ENCODE measurements at regions not wholly inside any gene's neighbourhood (a gene's known extent, or its start where the extent isn't known, plus 50 kb on each side); places are given as distances from the start of the nearest gene placed in this dataset.
"Not testable (repeated sequence)": the region's sequence is repeated elsewhere in the genome, so short reads cannot be mapped to it uniquely, and the experiment has no call there.

- H3K9me3 ChIP-seq; H3K4me1 ChIP-seq; DNase-seq; H3K27me3 ChIP-seq; intact Hi-C loops (cut with DNase I; ENCODE audit: low total_unique reads); in situ Hi-C loops (cut with MboI; ENCODE audit: low pct_ligation_motif_present in 1 of 4, low pct_unique_long_range_greater_than_20kb in 1 of 4, low sequenced_read_pairs in 3 of 4); H3K4me3 ChIP-seq; H3K27ac ChIP-seq; H3K36me3 ChIP-seq: not testable (repeated sequence)
Measured at GRCh38 chr9:97145680-97146079, 106.7 kb upstream of the CTSV start.

GRCh38 chr9:97140566-97140965, 101.6 kb upstream of the CTSV start:
- no peak overlapping the region for H3K4me3 ChIP-seq
- intact Hi-C loops (cut with DNase I; ENCODE audit: low total_unique reads): no loop called here
- TF ChIP-seq, protein P1, sequence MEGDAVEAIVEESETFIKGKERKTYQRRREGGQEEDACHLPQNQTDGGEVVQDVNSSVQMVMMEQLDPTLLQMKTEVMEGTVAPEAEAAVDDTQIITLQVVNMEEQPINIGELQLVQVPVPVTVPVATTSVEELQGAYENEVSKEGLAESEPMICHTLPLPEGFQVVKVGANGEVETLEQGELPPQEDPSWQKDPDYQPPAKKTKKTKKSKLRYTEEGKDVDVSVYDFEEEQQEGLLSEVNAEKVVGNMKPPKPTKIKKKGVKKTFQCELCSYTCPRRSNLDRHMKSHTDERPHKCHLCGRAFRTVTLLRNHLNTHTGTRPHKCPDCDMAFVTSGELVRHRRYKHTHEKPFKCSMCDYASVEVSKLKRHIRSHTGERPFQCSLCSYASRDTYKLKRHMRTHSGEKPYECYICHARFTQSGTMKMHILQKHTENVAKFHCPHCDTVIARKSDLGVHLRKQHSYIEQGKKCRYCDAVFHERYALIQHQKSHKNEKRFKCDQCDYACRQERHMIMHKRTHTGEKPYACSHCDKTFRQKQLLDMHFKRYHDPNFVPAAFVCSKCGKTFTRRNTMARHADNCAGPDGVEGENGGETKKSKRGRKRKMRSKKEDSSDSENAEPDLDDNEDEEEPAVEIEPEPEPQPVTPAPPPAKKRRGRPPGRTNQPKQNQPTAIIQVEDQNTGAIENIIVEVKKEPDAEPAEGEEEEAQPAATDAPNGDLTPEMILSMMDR (IDR thresholded peaks at IDR 0.05): no peak
- TF ChIP-seq POLR2AphosphoS5 (IDR thresholded peaks at IDR 0.05) (no peak), EP300 (IDR thresholded peaks at IDR 0.05; ENCODE audit: low read depth) (no peak), POLR2A (IDR thresholded peaks at IDR 0.05) (no peak)
- no peaks in the 10 kb centered on the region for H3K9me3 ChIP-seq
- in situ Hi-C loops (cut with MboI; ENCODE audit: low pct_ligation_motif_present in 1 of 4, low pct_unique_long_range_greater_than_20kb in 1 of 4, low sequenced_read_pairs in 3 of 4): no loop called here
- H3K27me3 ChIP-seq: no peaks in the 10 kb centered on the region
- DNase-seq: no peak
- H3K27ac ChIP-seq: no peak overlapping the region
- no peaks in the 10 kb centered on the region for H3K36me3 ChIP-seq
- H3K4me1 ChIP-seq: no peaks in the 10 kb centered on the region
- 0 to 42% methylated on average over 1 to 2 of the region's 2 CpGs for WGBS, 2 donors (ENCODE audit: low coverage in 1 of 2)

DNA sequence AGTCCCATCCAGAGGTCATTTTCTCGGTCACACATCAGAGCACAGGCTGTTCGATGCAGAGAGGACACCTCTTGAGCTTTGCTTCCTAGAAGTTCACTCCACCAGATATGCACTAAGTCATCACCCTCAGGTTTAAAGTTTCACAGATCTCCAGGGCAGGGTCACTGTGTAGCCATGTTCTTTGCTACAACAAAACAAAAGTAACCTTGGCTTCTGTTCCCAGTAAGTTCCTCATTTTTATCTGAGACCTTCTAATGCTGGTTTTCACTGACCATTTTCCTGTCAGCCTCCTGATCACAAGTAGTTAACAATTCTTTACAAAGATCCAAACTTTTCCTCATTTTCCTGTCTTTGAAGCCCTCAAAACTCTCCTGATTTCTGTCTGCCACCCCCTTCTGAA, 97.5 kb upstream of the CTSV start:
- DNase-seq: no peak
- in situ Hi-C loops (cut with MboI; ENCODE audit: low pct_ligation_motif_present in 1 of 4, low pct_unique_long_range_greater_than_20kb in 1 of 4, low sequenced_read_pairs in 3 of 4) (no loop called here), intact Hi-C loops (cut with DNase I; ENCODE audit: low total_unique reads) (no loop called here)
- Histone ChIP-seq H3K4me3 (no peak overlapping the region), H3K4me1 (no peaks in the 10 kb centered on the region), H3K9me3 (no peaks in the 10 kb centered on the region), H3K36me3 (no peaks in the 10 kb centered on the region), H3K27me3 (no peaks in the 10 kb centered on the region), H3K27ac (no peak overlapping the region)
- TF ChIP-seq POLR2A (IDR thresholded peaks at IDR 0.05) (no peak), EP300 (IDR thresholded peaks at IDR 0.05; ENCODE audit: low read depth) (no peak), POLR2AphosphoS5 (IDR thresholded peaks at IDR 0.05) (no peak)
- TF ChIP-seq, protein P1 (IDR thresholded peaks at IDR 0.05): no peak
- 79 to 80% methylated on average over 2 of the region's 2 CpGs for WGBS, 2 donors (ENCODE audit: low coverage in 1 of 2)

- WGBS, 2 donors (ENCODE audit: low coverage in 1 of 2): 88% methylated on average over 4 of the region's 4 CpGs; no CpG with 5 or more reads in 1 of the 2 donors
- in situ Hi-C loops (cut with MboI; ENCODE audit: low pct_ligation_motif_present in 1 of 4, low pct_unique_long_range_greater_than_20kb in 1 of 4, low sequenced_read_pairs in 3 of 4); DNase-seq; H3K4me3 ChIP-seq; H3K9me3 ChIP-seq; intact Hi-C loops (cut with DNase I; ENCODE audit: low total_unique reads); H3K4me1 ChIP-seq; H3K27ac ChIP-seq; H3K36me3 ChIP-seq; H3K27me3 ChIP-seq: not testable (repeated sequence)
Measured at GRCh38 chr9:97133966-97134365, 95.0 kb upstream of the CTSV start.

DNA sequence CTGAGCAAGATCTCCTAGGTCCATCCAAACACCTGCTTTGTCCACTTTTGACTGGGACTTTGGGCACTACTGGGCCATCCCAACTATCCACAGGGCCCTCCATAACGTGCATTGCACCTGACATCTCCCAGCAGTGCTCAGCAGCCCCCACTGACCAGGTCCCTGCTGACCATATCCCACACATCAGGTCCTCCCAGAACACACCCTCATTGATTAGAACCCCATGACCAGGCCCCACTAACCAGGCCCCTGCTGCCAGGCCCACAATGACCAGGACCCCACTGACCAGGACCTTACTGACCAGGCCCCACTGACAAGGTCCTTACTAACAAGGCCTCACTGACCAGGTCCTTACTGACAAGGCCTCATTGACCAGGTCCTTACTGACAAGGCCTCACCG, 93.9 kb upstream of the CTSV start:
- in situ Hi-C loops (cut with MboI; ENCODE audit: low pct_ligation_motif_present in 1 of 4, low pct_unique_long_range_greater_than_20kb in 1 of 4, low sequenced_read_pairs in 3 of 4): no loop called here

DNA sequence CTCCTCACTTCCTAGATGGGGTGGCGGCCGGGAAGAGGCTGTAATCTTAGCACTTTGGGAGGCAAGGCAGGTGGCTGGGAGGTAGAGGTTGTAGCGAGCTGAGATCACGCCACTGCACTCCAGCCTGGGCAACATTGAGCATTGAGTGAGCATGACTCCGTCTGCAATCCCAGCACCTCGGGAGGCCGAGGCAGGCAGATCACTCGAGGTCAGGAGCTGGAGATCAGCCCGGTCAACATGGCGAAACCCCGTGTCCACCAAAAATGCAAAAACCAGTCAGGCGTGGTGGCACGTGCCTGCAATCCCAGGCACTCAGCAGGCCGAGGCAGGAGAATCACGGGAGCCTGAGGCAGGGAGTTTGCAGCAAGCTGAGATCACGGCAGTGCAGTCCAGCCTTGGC, 91.9 kb upstream of the CTSV start:
- H3K27ac ChIP-seq; H3K4me1 ChIP-seq; in situ Hi-C loops (cut with MboI; ENCODE audit: low pct_ligation_motif_present in 1 of 4, low pct_unique_long_range_greater_than_20kb in 1 of 4, low sequenced_read_pairs in 3 of 4); H3K4me3 ChIP-seq; H3K27me3 ChIP-seq; DNase-seq; intact Hi-C loops (cut with DNase I; ENCODE audit: low total_unique reads); H3K36me3 ChIP-seq; H3K9me3 ChIP-seq: not testable (repeated sequence)
- 92 to 100% methylated on average over 1 to 16 of the region's 16 CpGs for WGBS, 2 donors (ENCODE audit: low coverage in 1 of 2)

More for the DNA sequence above, 93.9 kb upstream of the CTSV start:
- no peak for DNase-seq
- no peaks in the 10 kb centered on the region for H3K4me1 ChIP-seq
- no peak overlapping the region for H3K27ac ChIP-seq
- WGBS, 2 donors (ENCODE audit: low coverage in 1 of 2): 83% methylated on average over 2 of the region's 2 CpGs; no CpG with 5 or more reads in 1 of the 2 donors
- no peaks in the 10 kb centered on the region for H3K27me3 ChIP-seq
- no peak overlapping the region for H3K4me3 ChIP-seq
- H3K36me3 ChIP-seq: no peaks in the 10 kb centered on the region
- TF ChIP-seq POLR2AphosphoS5 (IDR thresholded peaks at IDR 0.05): no peak
- H3K9me3 ChIP-seq: no peaks in the 10 kb centered on the region
- intact Hi-C loops (cut with DNase I; ENCODE audit: low total_unique reads): no loop called here

DNA sequence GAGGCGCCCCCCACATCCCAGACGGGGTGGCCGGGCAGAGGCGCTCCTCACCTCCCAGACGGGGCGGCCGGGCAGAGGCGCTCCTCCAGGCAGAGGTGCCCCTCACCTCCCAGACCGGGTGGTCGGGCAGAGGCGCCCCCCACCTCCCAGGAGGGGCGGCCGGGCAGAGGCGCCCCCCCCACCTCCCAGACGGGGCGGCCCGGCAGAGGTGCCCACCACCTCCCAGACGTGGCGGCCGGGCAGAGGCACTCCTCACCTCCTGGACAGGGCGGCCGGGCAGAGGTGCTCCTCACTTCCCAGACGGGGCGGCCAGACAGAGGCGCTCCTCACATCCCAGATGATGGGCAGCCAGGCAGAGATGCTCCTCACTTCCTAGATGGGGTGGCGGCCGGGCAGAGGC, 91.4 kb upstream of the CTSV start:
- H3K36me3 ChIP-seq; H3K27ac ChIP-seq; H3K4me3 ChIP-seq; H3K4me1 ChIP-seq; H3K9me3 ChIP-seq; intact Hi-C loops (cut with DNase I; ENCODE audit: low total_unique reads); DNase-seq; in situ Hi-C loops (cut with MboI; ENCODE audit: low pct_ligation_motif_present in 1 of 4, low pct_unique_long_range_greater_than_20kb in 1 of 4, low sequenced_read_pairs in 3 of 4); H3K27me3 ChIP-seq: not testable (repeated sequence)
- WGBS, 2 donors (ENCODE audit: low coverage in 1 of 2): 100% methylated on average over 16 of the region's 27 CpGs; no CpG with 5 or more reads in 1 of the 2 donors

All from transverse colon (tissue), 4 donors.